HG03139 (cell line): ENCODE measurements at regions not wholly inside any gene's neighbourhood (a gene's known extent, or its start where the extent isn't known, plus 50 kb on each side); places are given as distances from the start of the nearest gene placed in this dataset.
"Not testable (repeated sequence)": the region's sequence is repeated elsewhere in the genome, so short reads cannot be mapped to it uniquely, and the experiment has no call there.

ENCODE experiments used
- ATAC-seq: cut with Tn5 transposase; IDR thresholded peaks from one replicate; pipeline ENCODE4 v1.9.1; 2021; ENCODE audit not compliant: unreplicated experiment

GRCh38 chr7:19963695-19964094, 190.3 kb upstream of the TMEM196 start:
- ATAC-seq: no peak

GRCh38 chr7:19958309-19958896, 185.0 kb upstream of the TMEM196 start:
- ATAC-seq: no peak

GRCh38 chr7:19957664-19958063, 184.2 kb upstream of the TMEM196 start:
- no peak for ATAC-seq

GRCh38 chr7:19954166-19954565, 180.7 kb upstream of the TMEM196 start:
- not testable (repeated sequence) for ATAC-seq

- ATAC-seq: not testable (repeated sequence)
Observed at GRCh38 chr7:19953411-19953810, 180.0 kb upstream of the TMEM196 start.

- no peak for ATAC-seq
Observed at GRCh38 chr7:19948160-19948559, 174.7 kb upstream of the TMEM196 start.

GRCh38 chr7:19944363-19945120, 171.1 kb upstream of the TMEM196 start:
- no peak for ATAC-seq

GRCh38 chr7:19939746-19940145, 166.3 kb upstream of the TMEM196 start:
- ATAC-seq: no peak

- no peak for ATAC-seq
Observed at GRCh38 chr7:19932549-19933249, 159.3 kb upstream of the TMEM196 start.

- no peak for ATAC-seq
Observed at GRCh38 chr7:19930851-19931250, 157.4 kb upstream of the TMEM196 start.

- no peak for ATAC-seq
Observed at GRCh38 chr7:19930051-19930450, 156.6 kb upstream of the TMEM196 start.

- ATAC-seq: peak; percentile 71
Observed at GRCh38 chr7:19928247-19928646, 154.8 kb upstream of the TMEM196 start.

GRCh38 chr7:19920705-19921104, 147.3 kb upstream of the TMEM196 start:
- no peak for ATAC-seq

GRCh38 chr7:19920166-19920565, 146.7 kb upstream of the TMEM196 start:
- no peak for ATAC-seq

GRCh38 chr7:19919261-19920095, 146.1 kb upstream of the TMEM196 start:
- no peak for ATAC-seq

- no peak for ATAC-seq
Observed at GRCh38 chr7:19916046-19916445, 142.6 kb upstream of the TMEM196 start.

- ATAC-seq: no peak
Observed at GRCh38 chr7:19915596-19915995, 142.2 kb upstream of the TMEM196 start.

GRCh38 chr7:19914866-19915265, 141.4 kb upstream of the TMEM196 start:
- ATAC-seq: no peak

GRCh38 chr7:19900118-19900517, 126.7 kb upstream of the TMEM196 start:
- no peak for ATAC-seq

GRCh38 chr7:19899529-19899928, 126.1 kb upstream of the TMEM196 start:
- ATAC-seq: no peak

- ATAC-seq: not testable (repeated sequence)
Observed at GRCh38 chr7:19882893-19883292, 109.5 kb upstream of the TMEM196 start.
